H9 (cell line): ENCODE measurements at regions not wholly inside any gene's neighbourhood (a gene's known extent, or its start where the extent isn't known, plus 50 kb on each side); places are given as distances from the start of the nearest gene placed in this dataset.

Experiments
- DNase-seq: peaks from one replicate; pipeline ENCODE4 v3.0.0-alpha.2; 2017
- H2AFZ ChIP-seq: one replicate; pipeline ENCODE4 v1.6.1; 2013; ENCODE audit warnings: mild to moderate bottlenecking, low read length, control low read depth, moderate library complexity
- H2AK5ac ChIP-seq: 2 replicates; pipeline ENCODE4 v1.6.1; 2013; ENCODE audit warnings: low read length, control low read depth, mixed read lengths; ENCODE audit not compliant: insufficient read length
- H2BK120ac ChIP-seq: one replicate; pipeline ENCODE4 v1.6.1; 2013; ENCODE audit warnings: low read depth, mild to moderate bottlenecking, low read length, control low read depth, inconsistent platforms; ENCODE audit not compliant: poor library complexity, severe bottlenecking
- H2BK12ac ChIP-seq: 2 replicates; pipeline ENCODE4 v1.6.1; 2013; ENCODE audit warnings: low read length, control low read depth, mixed read lengths, low read depth; ENCODE audit not compliant: insufficient read length
- H2BK15ac ChIP-seq: 2 replicates; pipeline ENCODE4 v1.6.1; 2013; ENCODE audit warnings: low read depth, low read length, control low read depth
- H2BK20ac ChIP-seq: one replicate; pipeline ENCODE4 v1.6.1; 2013; ENCODE audit warnings: low read depth, mild to moderate bottlenecking, low read length, control low read depth, inconsistent platforms; ENCODE audit not compliant: poor library complexity, severe bottlenecking
- H2BK5ac ChIP-seq: 2 replicates; pipeline ENCODE4 v1.6.1; 2013; ENCODE audit warnings: low read length, control low read depth, mixed read lengths; ENCODE audit not compliant: insufficient read length
- H3K14ac ChIP-seq: 2 replicates; pipeline ENCODE4 v1.6.1; 2013; ENCODE audit warnings: low read length, control low read depth; ENCODE audit not compliant: insufficient read depth
- H3K18ac ChIP-seq: 2 replicates; pipeline ENCODE4 v1.6.1; 2013; ENCODE audit warnings: low read depth, mild to moderate bottlenecking, mixed read lengths, low read length, control low read depth; ENCODE audit not compliant: insufficient read length
- H3K23ac ChIP-seq: 2 replicates; pipeline ENCODE4 v1.6.1; 2013; ENCODE audit warnings: low read length, control low read depth, mixed read lengths, low read depth; ENCODE audit not compliant: insufficient read length
- H3K23me2 ChIP-seq: 2 replicates; pipeline ENCODE4 v1.6.1; 2013; ENCODE audit warnings: low read depth, mild to moderate bottlenecking, mixed read lengths, low read length, control low read depth; ENCODE audit not compliant: insufficient read length, poor library complexity, severe bottlenecking
- H3K27ac ChIP-seq: 2 replicates; pipeline ENCODE4 v1.5.1; 2013; ENCODE audit warnings: low read length, control low read depth, mixed read lengths, low read depth; ENCODE audit not compliant: insufficient read length
- H3K27me3 ChIP-seq: 2 replicates; pipeline ENCODE4 v1.6.1; 2013; ENCODE audit warnings: low read length, control low read depth, inconsistent platforms; ENCODE audit not compliant: insufficient read depth
- H3K4ac ChIP-seq: 2 replicates; pipeline ENCODE4 v1.6.1; 2013; ENCODE audit warnings: low read depth, mild to moderate bottlenecking, control low read depth, inconsistent platforms, low read length, moderate library complexity
- H3K4me1 ChIP-seq: 2 replicates; pipeline ENCODE4 v1.6.1; 2013; ENCODE audit warnings: low read length, control low read depth, inconsistent platforms; ENCODE audit not compliant: insufficient read depth
- H3K4me2 ChIP-seq: 2 replicates; pipeline ENCODE4 v1.6.1; 2013; ENCODE audit warnings: low read length, control low read depth, mixed read lengths; ENCODE audit not compliant: insufficient read length, insufficient read depth
- H3K56ac ChIP-seq: 2 replicates; pipeline ENCODE4 v1.6.1; 2013; ENCODE audit warnings: low read depth, mild to moderate bottlenecking, mixed read lengths, low read length, control low read depth; ENCODE audit not compliant: insufficient read length
- H3K79me1 ChIP-seq: 2 replicates; pipeline ENCODE4 v1.6.1; 2013; ENCODE audit warnings: low read depth, mild to moderate bottlenecking, moderate library complexity, low read length, control low read depth, inconsistent platforms; ENCODE audit not compliant: insufficient read depth, poor library complexity, severe bottlenecking
- H3K79me2 ChIP-seq: 2 replicates; pipeline ENCODE4 v1.6.1; 2013; ENCODE audit warnings: low read length, control low read depth, inconsistent platforms; ENCODE audit not compliant: insufficient read depth
- H3K9ac ChIP-seq: 2 replicates; pipeline ENCODE4 v1.6.1; 2013; ENCODE audit warnings: low read length, control low read depth, mixed read lengths; ENCODE audit not compliant: insufficient read length; ENCODE audit errors: extremely low read depth
- H3K9me3 ChIP-seq: one replicate; pipeline ENCODE4 v1.6.1; 2013; ENCODE audit warnings: low read depth, low read length, inconsistent platforms; ENCODE audit not compliant: control insufficient read depth
- H3T11ph ChIP-seq: one replicate; pipeline ENCODE4 v1.6.1; 2013; ENCODE audit warnings: mild to moderate bottlenecking, low read length, control low read depth, inconsistent platforms
- H4K20me1 ChIP-seq: one replicate; pipeline ENCODE4 v1.6.1; 2013; ENCODE audit not compliant: control insufficient read depth, insufficient read length, insufficient read depth
- H4K5ac ChIP-seq: 2 replicates; pipeline ENCODE4 v1.6.1; 2013; ENCODE audit warnings: low read depth, mild to moderate bottlenecking, mixed read lengths, low read length, control low read depth; ENCODE audit not compliant: insufficient read length
- H4K8ac ChIP-seq: replicated peaks from 2 replicates; pipeline ENCODE4 v1.6.1; 2013; ENCODE audit warnings: low read length, control low read depth, mixed read lengths, low read depth; ENCODE audit not compliant: insufficient read length
- H4K91ac ChIP-seq: 2 replicates; pipeline ENCODE4 v1.6.1; 2013; ENCODE audit warnings: low read depth, mild to moderate bottlenecking, moderate library complexity, mixed read lengths, low read length, control low read depth; ENCODE audit not compliant: insufficient read length
- H3K27ac Mint-ChIP-seq, 3 experiments: 2 replicates in 2 of 3; 3 replicates in 1 of 3; pipeline ENCODE4 v1.8.0; 2020 to 2021; ENCODE audit warnings: mixed read lengths in 3 of 3, mild to moderate bottlenecking in 1 of 3, moderate library complexity in 1 of 3
- H3K27me3 Mint-ChIP-seq: 2 replicates; pipeline ENCODE4 v1.8.0; 2021; ENCODE audit warnings: low read depth, mild to moderate bottlenecking, moderate library complexity, mixed read lengths
- H3K36me3 Mint-ChIP-seq, 3 experiments: 2 replicates in 2 of 3; 3 replicates in 1 of 3; pipeline ENCODE4 v1.8.0; 2020 to 2021; ENCODE audit warnings: low read depth in 3 of 3, mixed read lengths in 3 of 3; ENCODE audit not compliant: insufficient read depth in 1 of 3
- H3K4me1 Mint-ChIP-seq, 2 experiments: 2 replicates each; pipeline ENCODE4 v1.8.0; 2020; ENCODE audit warnings: mixed read lengths in 2 of 2
- H3K4me3 Mint-ChIP-seq, 2 experiments: 2 replicates in 1 of 2; 3 replicates in 1 of 2; pipeline ENCODE4 v1.8.0; 2020 to 2021; ENCODE audit warnings: mild to moderate bottlenecking in 2 of 2, mixed read lengths in 2 of 2, moderate library complexity in 1 of 2
- H3K9me3 Mint-ChIP-seq, 2 experiments: 2 replicates in 1 of 2; 3 replicates in 1 of 2; pipeline ENCODE4 v1.8.0; 2020; ENCODE audit warnings: mild to moderate bottlenecking in 2 of 2, mixed read lengths in 2 of 2, moderate library complexity in 1 of 2
- WGBS: extraction: QIAGEN DNeasy Blood & Tissue Kit; methylation state at CpG from one replicate; pipeline ENCODE4 v1.1.7; 2013; ENCODE audit warnings: missing lambda C conversion rate, low lambda C conversion rate, mixed read lengths; ENCODE audit not compliant: insufficient read length; ENCODE audit errors: extremely low coverage; 5-methylcytosine and 5-hydroxymethylcytosine counted together
- TF ChIP-seq, protein P1 (sequence below): fragments of 200-600 bp; sonication (generic); conservative IDR thresholded peaks from 3 replicates; pipeline ENCODE4 v1.8.0; 2021; ENCODE audit warnings: antibody characterized with exemption, mild to moderate bottlenecking

DNA sequence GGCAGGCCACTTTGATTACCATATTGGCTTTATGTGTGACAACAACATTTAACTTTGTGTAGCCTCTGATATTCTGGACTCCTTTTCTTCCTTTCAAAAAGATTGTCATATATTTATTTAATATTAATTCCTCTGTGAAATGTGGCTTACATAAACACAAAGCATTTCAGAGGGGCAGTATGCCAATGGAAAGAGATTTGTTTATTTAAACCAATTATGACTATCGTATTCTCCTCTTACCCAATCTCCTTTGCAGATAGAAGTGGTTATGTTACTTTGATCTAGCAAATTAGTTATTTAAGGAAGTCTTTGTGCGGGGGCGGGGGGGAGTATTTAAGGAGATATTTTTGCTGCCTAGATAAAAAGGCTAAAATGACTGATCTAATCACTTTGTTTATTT lies 573.7 kb upstream of the KIF2B start:
- no peak for DNase-seq
- Histone ChIP-seq H3T11ph (no peak overlapping the region), H4K20me1 (no peaks in the 10 kb centered on the region), H3K4me2 (no peak overlapping the region), H3K27ac (no peak overlapping the region), H2BK20ac (no peak overlapping the region), H3K56ac (no peak overlapping the region), H3K9me3 (no peaks in the 10 kb centered on the region), H4K8ac (no peak overlapping the region), H2BK120ac (no peak overlapping the region), H3K14ac (no peak overlapping the region), H3K23me2 (no peaks in the 10 kb centered on the region), H2BK15ac (no peak overlapping the region), H3K79me1 (no peaks in the 10 kb centered on the region), H3K9ac (no peak overlapping the region), H2BK5ac (no peak overlapping the region), H3K27me3 (no peaks in the 10 kb centered on the region), H2BK12ac (no peak overlapping the region), H3K79me2 (no peaks in the 10 kb centered on the region), H2AK5ac (no peak overlapping the region), H4K91ac (no peak overlapping the region), H3K4me1 (no peaks in the 10 kb centered on the region), H3K18ac (no peak overlapping the region), H3K23ac (no peak overlapping the region), H4K5ac (no peak overlapping the region), H3K4ac (no peak overlapping the region), H2AFZ (no peak overlapping the region)
- Mint-ChIP-seq H3K9me3 (no peaks in the 10 kb centered on the region; a peak in 1 of 5 replicates), H3K27ac (no peak overlapping the region), H3K27me3 (no peaks in the 10 kb centered on the region), H3K4me1 (no peaks in the 10 kb centered on the region), H3K36me3 (no peaks in the 10 kb centered on the region), H3K4me3 (no peak overlapping the region)
- no CpG with 5 or more reads among the region's 3 CpGs for WGBS
- TF ChIP-seq, protein P1, sequence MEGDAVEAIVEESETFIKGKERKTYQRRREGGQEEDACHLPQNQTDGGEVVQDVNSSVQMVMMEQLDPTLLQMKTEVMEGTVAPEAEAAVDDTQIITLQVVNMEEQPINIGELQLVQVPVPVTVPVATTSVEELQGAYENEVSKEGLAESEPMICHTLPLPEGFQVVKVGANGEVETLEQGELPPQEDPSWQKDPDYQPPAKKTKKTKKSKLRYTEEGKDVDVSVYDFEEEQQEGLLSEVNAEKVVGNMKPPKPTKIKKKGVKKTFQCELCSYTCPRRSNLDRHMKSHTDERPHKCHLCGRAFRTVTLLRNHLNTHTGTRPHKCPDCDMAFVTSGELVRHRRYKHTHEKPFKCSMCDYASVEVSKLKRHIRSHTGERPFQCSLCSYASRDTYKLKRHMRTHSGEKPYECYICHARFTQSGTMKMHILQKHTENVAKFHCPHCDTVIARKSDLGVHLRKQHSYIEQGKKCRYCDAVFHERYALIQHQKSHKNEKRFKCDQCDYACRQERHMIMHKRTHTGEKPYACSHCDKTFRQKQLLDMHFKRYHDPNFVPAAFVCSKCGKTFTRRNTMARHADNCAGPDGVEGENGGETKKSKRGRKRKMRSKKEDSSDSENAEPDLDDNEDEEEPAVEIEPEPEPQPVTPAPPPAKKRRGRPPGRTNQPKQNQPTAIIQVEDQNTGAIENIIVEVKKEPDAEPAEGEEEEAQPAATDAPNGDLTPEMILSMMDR: no peak
